ENCODE measurements at regions not wholly inside any gene's neighbourhood (a gene's known extent, or its start where the extent isn't known, plus 50 kb on each side); places are given as distances from the start of the nearest gene placed in this dataset.

DNA sequence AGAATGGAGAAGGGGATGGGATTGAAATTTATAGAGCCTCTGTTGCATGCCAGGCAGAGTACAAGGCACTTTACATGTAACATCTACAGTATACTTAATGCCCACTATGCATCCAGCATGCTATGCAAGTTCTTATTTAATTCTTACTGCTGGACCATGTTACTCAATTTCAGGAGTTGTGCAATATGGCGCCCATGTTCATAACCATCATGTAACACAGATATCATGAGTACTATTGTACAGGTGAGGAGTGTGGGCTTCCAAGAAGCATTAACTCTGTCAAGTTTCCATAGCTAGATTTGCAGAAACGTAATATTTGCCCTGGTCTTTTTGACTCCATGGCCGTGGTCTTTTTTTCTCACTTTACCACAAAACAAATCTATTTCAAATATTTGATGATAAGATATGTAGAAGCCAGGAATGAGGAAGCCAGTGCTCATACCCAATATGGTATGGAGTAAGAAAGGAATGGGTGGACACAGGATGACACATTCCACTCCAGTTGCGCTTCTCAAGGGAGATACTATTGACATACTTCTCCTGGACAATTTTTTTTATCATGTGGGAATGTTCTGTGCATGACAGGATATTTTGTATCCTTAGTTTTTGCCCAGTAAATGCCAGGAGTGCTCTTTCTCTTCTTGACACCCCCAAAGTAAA, 191.8 kb downstream of the C12orf75 start:
- no peak overlapping the region for H3K27ac ChIP-seq (ENCODE audit: low read depth in 2 of 2, low read length in 2 of 2)
- intact Hi-C loops (cut with DNase I), result no loop called here
- H3K9ac ChIP-seq (ENCODE audit: low read length in 3 of 3), result no peak overlapping the region
- H3K27me3 ChIP-seq (ENCODE audit: control insufficient read depth, insufficient read depth, low read length), result no peaks in the 10 kb centered on the region
- no peaks in the 10 kb centered on the region for H3K36me3 ChIP-seq (ENCODE audit: control insufficient read depth in 2 of 3, insufficient read depth in 3 of 3, low read length in 3 of 3)
- no peaks in the 10 kb centered on the region for H3K9me3 ChIP-seq (ENCODE audit: control insufficient read depth in 2 of 3, insufficient read depth in 1 of 3, low read length in 3 of 3)
- H3K4me1 ChIP-seq (ENCODE audit: control insufficient read depth in 2 of 3, insufficient read depth in 2 of 3, low read depth in 1 of 3, low read length in 3 of 3), result peaks cover 0 to 3% (median 2%) of the 10 kb centered on the region in 3 donors
- TF ChIP-seq, protein P1, sequence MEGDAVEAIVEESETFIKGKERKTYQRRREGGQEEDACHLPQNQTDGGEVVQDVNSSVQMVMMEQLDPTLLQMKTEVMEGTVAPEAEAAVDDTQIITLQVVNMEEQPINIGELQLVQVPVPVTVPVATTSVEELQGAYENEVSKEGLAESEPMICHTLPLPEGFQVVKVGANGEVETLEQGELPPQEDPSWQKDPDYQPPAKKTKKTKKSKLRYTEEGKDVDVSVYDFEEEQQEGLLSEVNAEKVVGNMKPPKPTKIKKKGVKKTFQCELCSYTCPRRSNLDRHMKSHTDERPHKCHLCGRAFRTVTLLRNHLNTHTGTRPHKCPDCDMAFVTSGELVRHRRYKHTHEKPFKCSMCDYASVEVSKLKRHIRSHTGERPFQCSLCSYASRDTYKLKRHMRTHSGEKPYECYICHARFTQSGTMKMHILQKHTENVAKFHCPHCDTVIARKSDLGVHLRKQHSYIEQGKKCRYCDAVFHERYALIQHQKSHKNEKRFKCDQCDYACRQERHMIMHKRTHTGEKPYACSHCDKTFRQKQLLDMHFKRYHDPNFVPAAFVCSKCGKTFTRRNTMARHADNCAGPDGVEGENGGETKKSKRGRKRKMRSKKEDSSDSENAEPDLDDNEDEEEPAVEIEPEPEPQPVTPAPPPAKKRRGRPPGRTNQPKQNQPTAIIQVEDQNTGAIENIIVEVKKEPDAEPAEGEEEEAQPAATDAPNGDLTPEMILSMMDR (IDR thresholded peaks at IDR 0.05; ENCODE audit: borderline replicate concordance, extremely low read depth, insufficient read depth), result no peak
- FAIRE-seq (no peak), DNase-seq (no peak)
- no peak overlapping the region for H3K4me3 ChIP-seq (ENCODE audit: low read length in 3 of 3)

DNA sequence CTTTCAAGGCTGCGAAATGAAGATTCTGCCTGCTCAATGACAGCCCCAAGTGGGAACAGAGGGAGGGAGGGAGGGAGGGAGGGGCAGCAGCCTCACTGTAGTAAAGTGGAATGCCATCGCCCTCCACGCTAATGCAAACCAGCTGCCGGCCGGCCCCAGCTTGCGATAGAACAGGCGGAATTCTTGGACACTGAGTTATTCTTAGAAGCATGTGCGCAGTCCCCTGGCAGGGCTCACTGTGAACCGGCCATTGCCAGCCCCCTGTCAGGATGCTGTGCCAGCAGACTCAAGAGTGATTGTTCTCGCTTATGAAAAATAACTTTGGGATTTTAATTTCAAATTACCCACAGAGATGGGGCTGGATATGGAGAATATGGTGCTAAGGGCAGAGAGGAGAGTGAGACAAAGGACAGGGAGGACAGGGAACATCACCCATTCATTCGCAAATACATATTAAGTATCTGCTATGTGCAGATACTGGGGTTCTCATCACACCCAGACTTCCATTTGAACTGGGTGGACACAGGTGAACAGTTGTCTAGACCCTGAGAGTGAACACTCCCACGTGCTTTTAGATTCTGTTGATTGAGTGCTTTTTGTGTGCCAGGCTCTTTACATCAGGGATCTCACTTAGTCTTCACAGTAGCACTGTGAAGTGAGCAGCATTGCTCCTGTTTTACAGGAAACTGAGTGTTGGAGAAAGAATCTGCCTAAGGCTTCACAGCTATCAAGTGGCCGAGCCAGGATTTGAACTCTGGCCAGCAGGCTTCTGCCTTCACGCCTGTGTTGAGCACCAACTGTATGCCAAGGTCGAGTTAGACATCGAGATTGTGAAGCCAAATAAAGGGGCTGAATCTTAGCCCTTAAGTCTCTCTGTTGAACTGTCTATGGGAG, 192.9 kb downstream of the C12orf75 start:
- FAIRE-seq (no peak), DNase-seq (peak; percentile 79 to 92 (median 84))
- peaks cover 0 to 3% (median 2%) of the 10 kb centered on the region in 3 donors for H3K4me1 ChIP-seq (ENCODE audit: control insufficient read depth in 2 of 3, insufficient read depth in 2 of 3, low read depth in 1 of 3, low read length in 3 of 3)
- no peaks in the 10 kb centered on the region for H3K27me3 ChIP-seq (ENCODE audit: control insufficient read depth, insufficient read depth, low read length)
- TF ChIP-seq, protein P1 (IDR thresholded peaks at IDR 0.05; ENCODE audit: borderline replicate concordance, extremely low read depth, insufficient read depth), result no peak
- H3K36me3 ChIP-seq (ENCODE audit: control insufficient read depth in 2 of 3, insufficient read depth in 3 of 3, low read length in 3 of 3), result no peaks in the 10 kb centered on the region
- intact Hi-C loops (cut with DNase I), result no loop called here
- H3K4me3 ChIP-seq (ENCODE audit: low read length in 3 of 3), result no peak overlapping the region
- H3K27ac ChIP-seq (ENCODE audit: low read depth in 2 of 2, low read length in 2 of 2), result no peak overlapping the region
- no peak overlapping the region for H3K9ac ChIP-seq (ENCODE audit: low read length in 3 of 3)
- no peaks in the 10 kb centered on the region for H3K9me3 ChIP-seq (ENCODE audit: control insufficient read depth in 2 of 3, insufficient read depth in 1 of 3, low read length in 3 of 3)

DNA sequence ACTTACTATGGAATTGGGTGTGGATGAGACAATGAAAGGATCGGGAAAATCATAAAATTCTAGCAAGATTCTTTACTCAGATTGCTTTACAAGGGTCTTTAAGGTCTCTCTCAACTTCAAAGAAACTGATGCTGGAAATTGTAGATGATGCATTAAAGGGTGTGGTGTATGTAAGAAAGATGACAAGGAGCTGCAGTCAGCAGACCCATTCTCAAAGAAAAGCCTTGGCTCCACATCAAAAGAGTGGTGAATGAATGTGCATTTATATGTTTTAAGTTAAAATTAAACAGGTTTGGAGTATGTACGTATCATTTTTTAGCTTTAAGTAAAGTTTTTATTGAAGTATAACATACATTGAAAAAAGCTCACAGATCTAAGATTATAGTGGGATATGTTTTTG, 194.5 kb downstream of the C12orf75 start:
- FAIRE-seq, result no peak
- no peak overlapping the region for H3K9ac ChIP-seq (ENCODE audit: low read length in 3 of 3)
- TF ChIP-seq, protein P1 (IDR thresholded peaks at IDR 0.05; ENCODE audit: borderline replicate concordance, extremely low read depth, insufficient read depth), result no peak
- no peaks in the 10 kb centered on the region for H3K36me3 ChIP-seq (ENCODE audit: control insufficient read depth in 2 of 3, insufficient read depth in 3 of 3, low read length in 3 of 3)
- H3K4me1 ChIP-seq (ENCODE audit: control insufficient read depth in 2 of 3, insufficient read depth in 2 of 3, low read depth in 1 of 3, low read length in 3 of 3), result peaks cover 0 to 3% (median 2%) of the 10 kb centered on the region in 3 donors
- intact Hi-C loops (cut with DNase I), result no loop called here
- no peak overlapping the region for H3K27ac ChIP-seq (ENCODE audit: low read depth in 2 of 2, low read length in 2 of 2)
- no peaks in the 10 kb centered on the region for H3K27me3 ChIP-seq (ENCODE audit: control insufficient read depth, insufficient read depth, low read length)
- no peaks in the 10 kb centered on the region for H3K9me3 ChIP-seq (ENCODE audit: control insufficient read depth in 2 of 3, insufficient read depth in 1 of 3, low read length in 3 of 3)
- H3K4me3 ChIP-seq (ENCODE audit: low read length in 3 of 3), result no peak overlapping the region
- DNase-seq, result no peak

All from kidney (tissue), 13 donors.